GM19468 (cell line): ENCODE measurements at regions not wholly inside any gene's neighbourhood (a gene's known extent, or its start where the extent isn't known, plus 50 kb on each side); places are given as distances from the start of the nearest gene placed in this dataset.

ENCODE experiments used
- ATAC-seq: cut with Tn5 transposase; IDR thresholded peaks from one replicate; pipeline ENCODE4 v1.9.1; 2021; ENCODE audit warnings: mild to moderate bottlenecking, moderate library complexity, moderate number of reproducible peaks; ENCODE audit not compliant: unreplicated experiment; ENCODE audit errors: extremely low read depth

DNA sequence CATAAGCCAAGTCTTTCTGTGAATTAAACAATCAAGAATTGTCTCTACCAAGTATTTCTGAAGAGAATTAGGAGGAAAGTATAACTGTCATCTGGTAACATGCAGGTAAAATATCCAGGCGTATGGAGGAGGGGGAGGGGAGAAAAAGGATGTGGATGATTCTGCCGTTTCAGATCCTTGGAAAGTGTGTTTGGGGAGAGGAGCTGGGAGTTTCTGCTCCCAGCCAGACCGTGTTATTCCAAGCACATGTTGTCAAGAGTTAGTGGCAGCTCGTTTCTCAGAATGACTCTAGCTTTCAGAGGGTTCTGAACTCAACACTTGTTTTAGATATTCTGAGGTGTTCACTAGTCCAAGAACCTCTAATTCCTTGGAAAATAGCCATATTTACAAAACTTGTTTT is 137.6 kb downstream of the FAM124B start:
- no peak for ATAC-seq

DNA sequence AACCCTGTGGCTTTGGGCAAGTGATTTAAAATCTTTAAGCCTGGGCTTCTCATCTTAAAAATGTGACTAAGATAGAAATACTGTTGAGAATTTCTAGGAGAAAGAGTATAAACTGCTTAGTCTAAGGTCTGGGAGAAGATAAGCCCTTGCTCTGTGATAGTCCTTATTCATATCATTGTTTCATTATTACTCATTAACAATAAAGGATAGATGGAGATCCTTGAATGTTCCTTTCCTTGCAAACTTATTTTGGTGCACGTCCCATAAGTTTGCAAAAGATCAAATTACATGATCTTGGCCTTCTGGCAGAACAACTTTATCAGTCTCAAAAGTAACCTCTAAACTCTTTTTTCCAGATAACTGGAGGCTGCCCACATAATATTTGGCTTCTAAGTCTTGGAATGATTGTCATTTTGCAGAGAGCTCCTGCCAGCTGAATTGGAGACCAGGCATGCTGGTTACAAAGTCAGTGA is 138.3 kb downstream of the FAM124B start:
- no peak for ATAC-seq

DNA sequence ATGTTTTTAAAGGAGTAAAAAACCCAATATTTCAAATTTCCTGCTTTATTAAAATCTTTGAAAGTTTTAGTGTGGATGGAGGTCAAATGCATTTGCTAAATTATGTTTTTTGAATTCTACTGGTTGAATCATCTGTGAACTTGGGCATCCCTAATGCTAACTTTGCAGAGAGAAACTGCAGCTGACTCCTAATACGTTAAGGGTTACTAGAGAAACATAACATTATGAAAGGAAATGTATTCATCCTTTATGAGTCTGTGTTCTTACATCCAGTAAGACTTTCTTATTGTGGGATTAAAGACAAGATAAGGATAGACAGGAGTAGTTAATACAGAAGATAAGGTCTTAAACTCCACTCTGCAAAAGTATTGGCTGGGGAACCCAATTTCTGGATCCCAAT is 140.6 kb downstream of the FAM124B start:
- no peak for ATAC-seq

DNA sequence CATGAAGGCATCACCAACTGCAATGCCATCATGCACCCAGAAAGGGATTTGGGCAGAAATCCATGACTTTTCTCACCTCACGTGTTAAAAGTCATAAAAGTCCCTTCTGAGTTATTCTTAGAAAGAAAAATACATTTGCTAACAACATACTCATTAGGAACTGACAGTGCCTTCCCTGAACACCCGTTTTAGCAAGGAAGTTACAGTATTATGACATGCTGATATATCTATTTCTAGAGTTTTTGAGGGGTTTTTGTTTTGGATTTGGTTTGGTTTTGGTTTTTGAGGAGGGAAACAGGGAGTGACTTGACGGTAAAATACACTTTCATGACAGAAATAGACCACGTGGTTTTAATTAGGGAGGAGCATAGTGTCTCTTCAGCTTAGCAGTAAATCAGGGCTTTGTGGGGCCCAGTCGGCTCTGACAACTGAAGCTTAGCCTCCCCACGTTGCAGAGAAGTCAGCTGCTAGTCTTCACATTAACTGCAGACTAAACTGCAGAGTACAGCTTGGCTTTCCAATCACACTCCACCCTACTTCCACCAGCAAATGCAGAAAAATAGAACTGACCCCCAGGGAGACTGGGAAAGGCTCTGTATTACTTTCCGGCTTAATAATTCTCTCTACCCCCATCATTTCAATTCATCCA is 141.4 kb downstream of the FAM124B start:
- no peak for ATAC-seq

DNA sequence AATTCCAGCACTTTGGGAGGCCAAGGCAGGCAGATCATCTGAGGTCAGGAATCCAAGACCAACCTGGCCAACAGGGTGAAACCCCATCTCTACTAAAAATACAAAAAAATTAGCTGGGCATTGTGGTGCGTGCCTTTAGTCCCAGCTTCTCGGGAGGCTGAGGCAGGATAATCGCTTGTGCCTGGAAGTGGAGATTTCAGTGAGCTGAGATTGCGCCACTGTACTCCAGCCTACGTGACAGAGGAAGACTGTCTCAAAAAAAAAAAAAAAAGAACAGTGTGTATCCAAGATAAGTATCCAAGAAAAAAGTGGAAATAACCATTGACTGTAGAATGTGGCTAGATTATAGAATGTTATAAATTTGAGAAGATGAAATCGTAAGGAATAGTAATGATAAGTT is 142.1 kb downstream of the FAM124B start:
- no peak for ATAC-seq

DNA sequence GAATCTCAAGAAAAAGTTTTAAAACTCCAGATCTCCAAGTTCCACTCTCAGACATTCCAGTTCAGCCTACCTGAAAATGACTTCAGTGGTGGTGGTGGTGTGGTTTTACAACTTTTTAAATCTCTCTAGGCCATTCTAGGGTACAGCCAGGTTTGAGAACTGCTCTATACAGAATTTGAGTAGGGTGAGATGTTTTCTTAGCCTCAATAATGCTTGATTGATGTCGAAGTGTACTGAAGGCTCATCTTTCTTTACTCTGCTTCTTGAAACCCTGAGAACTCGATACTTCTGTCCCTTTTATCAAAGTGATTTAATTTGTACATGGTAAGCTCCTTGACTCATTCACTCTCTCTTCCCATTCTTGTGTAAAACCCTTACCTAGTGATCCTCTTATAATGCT is 143.8 kb downstream of the FAM124B start:
- no peak for ATAC-seq

DNA sequence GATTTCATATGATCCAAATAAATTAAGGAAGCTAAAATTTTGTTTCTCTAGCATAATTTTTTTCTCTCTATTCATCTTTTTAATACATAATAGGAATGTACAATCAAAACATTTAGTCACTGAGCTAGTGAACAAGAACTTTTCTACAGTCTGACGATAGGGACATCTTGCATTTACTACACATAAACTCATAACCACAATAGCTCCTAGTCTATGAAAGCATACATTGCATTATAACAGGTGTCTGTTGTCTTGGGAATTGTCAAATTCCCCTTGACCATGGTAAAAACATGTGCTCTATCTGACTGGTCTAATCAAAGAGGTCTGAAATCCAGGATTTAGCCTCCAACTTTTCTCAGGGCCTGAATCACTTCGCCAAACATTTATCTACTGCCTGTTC is 144.8 kb downstream of the FAM124B start:
- no peak for ATAC-seq

DNA sequence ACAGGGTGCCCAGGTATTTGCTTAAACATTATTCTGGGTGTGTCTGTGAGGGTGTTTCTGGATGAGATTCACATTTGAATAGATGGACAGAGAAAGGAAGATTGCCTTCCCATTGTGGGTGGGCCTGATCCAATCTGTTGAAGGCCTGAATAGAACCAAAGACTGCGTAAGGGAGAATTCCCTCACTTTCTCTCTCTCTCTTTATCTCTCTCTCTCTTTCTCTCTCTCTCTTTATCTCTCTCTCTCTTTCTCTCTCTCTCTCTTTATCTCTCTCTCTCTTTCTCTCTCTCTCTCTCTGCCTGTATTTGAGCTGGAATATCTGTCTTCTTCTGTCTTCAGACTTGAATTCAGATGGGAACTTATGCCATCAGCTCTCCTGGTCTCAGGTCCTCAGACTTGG is 148.4 kb downstream of the FAM124B start:
- ATAC-seq = no peak

DNA sequence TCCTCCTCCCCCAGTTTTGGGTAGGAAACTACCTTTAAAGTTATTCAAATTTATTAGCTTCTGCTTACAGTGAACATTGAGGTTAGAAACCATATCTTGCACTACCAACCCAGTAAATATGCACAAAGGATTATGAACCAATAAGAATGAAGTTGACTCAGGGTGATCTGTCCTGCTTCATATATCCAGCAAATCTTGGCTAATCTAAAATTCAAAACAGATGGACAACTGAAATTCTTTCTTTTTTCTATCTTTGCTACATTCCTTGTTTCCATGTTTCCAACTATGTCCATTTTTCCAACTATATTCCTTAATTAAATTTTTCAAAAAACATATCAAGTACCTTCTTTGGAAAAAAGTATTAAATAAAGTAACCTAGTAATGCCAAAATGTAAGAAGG is 149.3 kb downstream of the FAM124B start:
- ATAC-seq = no peak

DNA sequence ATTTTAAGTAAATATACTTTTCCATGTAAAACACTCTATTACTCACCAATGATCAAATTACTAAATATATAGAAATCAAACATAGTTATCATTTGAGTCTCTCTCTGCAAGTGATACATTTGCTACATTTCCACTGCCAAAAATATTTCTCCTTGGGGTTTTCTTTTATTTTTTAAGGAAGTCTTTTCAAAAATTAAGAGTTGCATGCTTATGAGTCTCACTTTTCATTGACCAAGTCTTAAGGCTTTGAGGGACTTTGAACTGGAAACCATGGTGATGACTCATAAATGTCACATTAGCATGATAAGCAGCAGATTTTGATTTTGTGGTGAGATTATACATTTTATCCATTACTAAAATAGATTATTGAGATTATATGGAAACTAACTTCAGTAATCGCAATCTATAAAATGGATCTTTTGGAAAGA is 152.9 kb downstream of the FAM124B start:
- no peak for ATAC-seq

DNA sequence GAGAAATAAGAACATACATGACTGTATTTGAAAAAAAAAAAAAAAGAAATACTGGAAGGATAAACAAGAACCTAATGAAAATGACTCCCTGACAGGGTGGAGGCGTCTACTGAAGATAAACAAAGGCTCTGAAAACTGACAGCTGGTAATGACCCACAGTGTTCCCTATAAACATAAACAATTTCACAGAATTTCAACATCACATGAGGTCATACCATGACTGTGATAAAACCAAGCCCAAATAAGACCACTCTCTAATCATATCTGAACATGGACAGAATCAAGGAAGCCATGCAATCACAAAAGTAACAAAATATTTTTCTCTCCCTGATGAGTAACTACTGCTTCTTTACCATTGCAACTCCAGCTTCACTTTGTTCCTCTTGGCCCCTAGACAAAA is 159.3 kb downstream of the FAM124B start:
- ATAC-seq = no peak

DNA sequence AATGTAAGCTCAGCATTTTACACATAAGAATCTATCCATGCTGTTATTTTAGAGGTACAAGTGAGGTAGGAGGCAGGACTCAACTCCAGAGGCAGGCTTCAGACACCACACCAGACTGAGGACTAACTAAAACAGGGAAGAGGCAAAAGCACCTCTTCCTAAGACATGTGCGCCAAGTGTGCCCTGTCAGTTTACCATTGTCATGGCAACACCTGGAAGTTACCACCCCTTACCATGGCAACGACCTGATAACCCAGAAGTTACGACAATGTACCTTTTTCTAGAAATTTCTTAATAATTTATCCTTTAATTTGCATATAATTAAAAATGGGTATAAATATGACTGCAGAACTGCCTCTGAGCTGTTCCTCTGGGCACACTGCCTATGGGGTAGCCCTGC is 160.1 kb downstream of the FAM124B start:
- ATAC-seq = no peak

DNA sequence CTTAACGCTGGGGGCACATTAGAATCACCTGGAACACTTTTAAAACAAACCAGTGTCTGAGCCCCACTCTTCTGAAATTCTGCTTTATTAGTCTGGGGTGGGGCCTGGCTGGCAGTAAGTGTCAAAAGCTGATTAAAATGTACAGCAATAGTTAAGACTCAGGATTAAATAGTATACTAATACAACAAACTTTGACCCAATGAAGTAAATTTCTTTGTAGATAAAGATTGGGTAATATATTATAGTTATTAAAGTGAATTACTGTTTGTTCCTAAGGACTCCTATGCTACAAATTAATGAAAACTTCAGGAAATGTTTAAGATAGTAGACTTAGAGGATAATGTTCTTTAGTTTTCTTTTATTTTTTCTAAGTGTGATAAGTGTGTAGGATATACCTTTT is 160.9 kb downstream of the FAM124B start:
- no peak for ATAC-seq

DNA sequence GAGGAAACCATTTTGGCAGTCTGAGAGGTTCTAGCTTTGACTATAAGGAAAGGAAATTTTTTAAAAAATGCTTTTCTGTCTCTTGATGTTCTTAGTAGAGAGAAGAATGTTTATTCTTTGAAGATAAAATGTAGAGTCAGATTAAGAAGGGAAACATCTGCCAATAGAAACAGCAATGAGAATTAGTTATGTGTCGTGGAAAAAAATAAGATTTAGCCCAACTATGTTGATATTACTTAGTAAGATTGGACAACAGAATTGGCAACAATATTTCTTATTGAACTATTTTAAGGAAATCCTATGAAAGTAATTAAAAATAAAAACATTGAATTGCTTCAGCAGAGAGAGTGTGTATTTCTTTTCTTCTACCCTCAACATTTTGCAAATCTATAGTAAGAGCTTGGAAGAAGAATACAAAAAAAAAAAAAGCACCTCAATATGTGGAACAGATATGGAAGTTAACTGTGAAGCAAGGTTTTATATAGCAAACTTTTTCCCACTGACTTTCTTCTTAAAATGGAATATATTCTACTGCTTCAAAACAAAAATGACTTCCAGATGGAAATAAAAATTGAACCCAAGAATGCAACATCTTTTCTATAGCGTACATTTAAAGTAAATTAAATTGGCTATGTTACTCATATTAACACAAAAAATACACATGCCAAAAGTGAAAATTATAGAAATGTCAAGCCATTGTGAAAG is 177.9 kb downstream of the FAM124B start:
- no peak for ATAC-seq

DNA sequence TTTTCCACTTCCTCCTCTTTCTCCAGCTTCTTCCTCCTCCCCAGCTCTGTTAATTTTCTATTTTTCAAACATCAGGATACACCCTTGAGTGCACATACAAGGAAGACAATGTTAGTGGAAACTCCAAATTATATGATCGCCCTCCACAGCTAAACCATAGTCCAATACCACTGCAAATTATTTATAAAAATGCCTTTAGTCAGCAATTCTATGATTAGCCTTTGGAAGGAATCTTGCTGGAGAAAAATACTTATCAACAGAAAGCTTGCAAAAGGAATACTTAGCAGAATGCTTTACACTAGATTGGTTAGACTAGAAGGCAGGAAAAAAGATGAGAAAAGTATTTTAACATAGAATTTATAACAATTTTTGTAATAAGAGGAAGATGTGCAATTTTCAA is 178.9 kb downstream of the FAM124B start:
- ATAC-seq = no peak

DNA sequence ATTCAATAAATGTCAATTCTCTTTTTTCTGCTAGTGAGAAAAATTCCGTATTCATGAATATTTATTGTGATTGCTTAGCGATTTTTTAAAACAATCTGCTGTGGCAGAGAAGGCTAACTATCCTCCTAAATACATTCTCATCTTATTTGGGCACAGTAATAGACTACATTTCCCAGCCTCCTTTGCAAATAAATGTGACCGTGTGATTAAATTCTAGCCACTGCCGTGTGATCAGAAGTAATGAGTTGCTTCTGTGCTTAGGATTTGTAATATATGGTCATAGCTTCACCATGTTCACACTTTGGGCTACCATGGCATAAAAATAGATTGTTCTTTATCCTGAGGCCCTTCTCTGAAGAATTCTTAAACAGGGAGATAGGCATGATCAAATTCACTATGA is 179.6 kb downstream of the FAM124B start:
- no peak for ATAC-seq

DNA sequence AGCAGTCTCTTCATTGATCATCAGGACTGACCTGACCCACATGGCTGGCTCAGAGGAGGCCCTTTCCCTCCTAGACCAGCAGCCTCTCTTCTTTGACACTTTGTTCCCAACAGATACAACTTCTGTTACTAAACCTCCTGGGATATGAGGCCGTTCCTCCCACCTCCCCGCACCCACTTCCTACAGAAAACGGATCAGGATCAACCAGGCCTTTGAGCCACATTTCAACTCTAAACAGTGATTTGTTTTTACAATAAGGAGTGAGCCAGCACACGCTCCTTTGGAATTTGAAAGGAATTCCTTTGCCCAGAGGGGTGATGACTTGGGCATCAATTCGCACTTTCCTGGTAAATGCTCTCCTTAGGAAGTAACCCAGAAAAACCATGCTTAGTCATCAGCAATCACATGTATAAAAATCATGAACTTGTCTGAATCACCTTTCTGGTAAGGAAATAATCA is 180.4 kb downstream of the FAM124B start:
- no peak for ATAC-seq

DNA sequence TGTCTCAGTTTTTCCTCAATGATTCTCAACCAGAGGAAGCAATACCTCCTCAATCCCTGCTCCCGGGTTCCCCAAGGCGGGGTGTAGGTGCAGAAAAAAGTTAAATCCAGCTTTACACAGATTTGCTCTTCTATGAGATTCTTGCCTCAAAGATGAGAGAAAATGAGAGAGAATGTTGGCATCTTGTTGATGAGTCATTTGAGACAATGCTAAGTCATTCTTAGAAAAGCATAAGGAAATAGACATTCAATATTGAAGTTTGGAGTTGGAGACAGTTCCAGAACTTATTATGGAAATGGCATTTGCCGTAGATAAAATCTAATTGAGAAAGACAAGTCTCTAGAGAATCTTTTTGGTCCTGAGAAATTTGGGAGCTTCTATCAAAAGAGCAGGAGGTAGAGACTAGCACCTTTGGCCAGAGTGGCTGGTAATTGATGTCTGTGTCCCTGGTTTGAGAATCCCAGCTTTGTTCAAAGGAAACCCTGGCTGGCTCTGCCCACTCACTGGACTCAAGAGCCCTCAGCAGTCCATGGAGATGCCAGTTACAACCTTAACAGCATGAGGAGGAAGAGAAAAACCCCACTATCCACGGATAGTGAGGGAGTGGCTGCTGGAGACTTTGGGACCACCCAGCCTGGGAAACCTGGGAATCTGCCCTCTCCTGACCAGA is 181.2 kb downstream of the FAM124B start:
- ATAC-seq = no peak

DNA sequence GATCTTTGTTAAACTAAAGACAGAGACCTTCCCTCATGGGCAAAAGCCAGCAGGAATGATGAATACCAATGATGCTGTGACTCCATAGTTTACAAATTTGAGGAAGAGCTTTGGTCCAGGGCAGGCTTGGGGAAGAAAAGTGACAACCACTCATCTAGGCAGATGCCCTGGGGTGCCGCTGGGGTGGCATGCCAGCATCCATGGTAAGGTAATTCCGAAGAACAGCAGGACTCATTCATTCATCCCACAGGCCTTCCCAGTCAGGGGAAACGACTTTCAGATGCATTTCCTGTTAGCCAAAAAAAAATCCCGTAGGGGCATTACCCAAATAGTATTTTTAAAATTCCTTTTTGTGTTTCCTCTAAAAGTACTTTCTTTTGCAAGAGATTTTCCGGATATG is 180.7 kb upstream of the SERPINE2 start:
- ATAC-seq = no peak

DNA sequence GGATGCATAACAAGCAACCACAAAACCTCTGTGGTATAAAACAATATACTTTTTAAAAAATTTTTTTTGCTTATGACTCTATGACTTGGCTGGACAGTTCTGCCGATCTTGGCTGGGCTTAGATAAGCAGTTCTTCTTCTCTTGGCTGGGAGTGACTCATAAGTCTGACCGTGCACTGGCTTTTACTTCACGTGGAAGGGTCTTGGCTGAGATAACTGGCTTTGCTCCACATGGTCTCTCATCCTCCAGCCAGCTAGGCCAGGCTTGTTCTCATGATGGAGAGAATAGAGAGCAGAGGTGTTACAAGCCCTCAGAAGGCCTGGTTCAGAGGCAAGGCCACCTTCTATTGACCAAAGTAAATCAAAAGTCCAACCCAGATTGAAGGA is 178.9 kb upstream of the SERPINE2 start:
- no peak for ATAC-seq

DNA sequence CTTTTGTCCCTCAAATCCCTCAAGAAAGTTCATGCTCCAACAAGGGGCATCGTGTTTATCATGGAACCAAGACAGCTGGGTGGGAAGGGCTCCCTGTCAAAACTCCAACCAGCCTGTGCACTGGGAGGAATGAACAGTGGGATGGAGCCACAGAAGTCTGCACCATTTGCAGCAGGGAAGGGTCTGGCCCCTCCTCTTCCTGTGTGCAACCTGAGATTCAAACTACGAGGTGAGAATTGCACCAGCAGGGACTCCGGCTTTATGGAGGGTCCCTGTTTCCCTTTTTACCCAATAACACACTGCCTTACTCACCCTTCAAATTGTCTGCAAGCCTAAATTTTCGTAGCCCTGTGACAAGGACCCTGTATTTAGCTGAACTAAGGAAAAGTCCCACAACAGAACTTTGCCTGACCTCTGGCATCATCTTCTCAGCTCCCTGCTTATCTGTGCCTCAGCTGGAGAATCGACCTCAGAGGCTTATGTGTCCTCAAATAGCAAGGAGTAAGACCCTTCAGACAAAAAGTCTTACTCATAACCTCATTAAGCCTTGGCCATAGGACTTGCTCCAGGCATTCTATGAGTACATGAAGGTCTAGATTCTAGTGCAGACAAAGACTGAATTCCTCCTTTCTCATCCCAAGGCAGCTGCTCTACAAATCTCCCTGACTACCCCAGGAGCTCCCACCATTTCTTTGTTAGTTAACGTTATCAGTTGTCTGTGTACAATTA is 178.3 kb upstream of the SERPINE2 start:
- no peak for ATAC-seq
